ENCODE measurements at regions not wholly inside any gene's neighbourhood (a gene's known extent, or its start where the extent isn't known, plus 50 kb on each side); places are given as distances from the start of the nearest gene placed in this dataset.

DNA sequence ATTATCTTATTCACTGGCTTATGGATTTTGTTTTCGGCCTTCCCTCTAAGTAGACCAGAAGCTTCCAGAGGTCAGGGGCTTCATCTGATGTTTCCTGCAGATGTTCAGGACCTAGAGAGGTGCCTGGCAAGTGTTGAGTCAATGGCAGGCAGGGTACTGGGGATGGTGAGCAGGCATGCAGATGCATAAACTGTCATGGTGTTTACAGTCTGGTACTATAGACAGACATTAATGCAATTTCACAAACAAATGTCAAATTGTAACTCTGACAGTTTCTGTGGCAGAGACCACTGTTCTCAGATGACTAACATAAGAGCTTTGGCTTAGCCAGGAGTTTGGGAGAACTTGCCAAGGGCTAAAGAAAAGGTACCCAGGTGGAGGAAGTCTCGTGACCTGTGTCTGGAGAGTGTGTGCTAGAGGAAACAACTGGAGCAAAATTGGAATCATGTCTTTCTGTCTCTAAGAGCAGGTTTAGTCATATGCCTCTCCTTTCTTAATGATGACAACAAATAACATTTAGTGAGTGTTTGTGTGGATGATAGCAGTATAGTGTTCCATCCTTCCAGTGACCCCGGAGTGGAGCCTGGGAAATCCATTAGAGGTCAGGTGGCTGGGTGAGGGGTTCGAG is 53.7 kb upstream of the TRAK1 start:
- no peak for DNase-seq

GRCh38 chr3:42036483-42036823 is 54.7 kb upstream of the TRAK1 start:
- DNase-seq, result no peak

- DNase-seq, result no peak
These were observed 55.2 kb upstream of the TRAK1 start for GRCh38 chr3:42035816-42036482.

- no peak for DNase-seq
These were observed 56.1 kb upstream of the TRAK1 start for GRCh38 chr3:42035007-42035406.

DNA sequence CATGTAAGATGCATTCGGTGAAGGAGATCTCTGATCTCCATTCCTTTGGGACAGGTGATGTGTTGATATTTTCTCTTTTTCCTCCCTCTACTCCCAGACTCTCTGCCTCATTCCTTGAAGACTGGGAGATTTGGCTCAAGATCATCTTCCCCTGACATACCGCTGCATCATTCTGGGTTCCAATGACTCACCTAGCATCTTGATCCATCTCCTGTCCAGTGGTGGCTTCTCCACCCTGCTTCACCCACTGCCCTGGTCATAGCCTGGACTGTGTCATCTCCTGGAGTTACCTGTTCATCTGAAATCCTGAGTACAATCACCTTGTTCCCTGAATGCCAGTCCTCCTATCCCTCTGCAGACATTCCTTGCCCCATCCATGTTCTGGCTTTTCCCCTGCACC is 57.4 kb upstream of the TRAK1 start:
- DNase-seq, result no peak

GRCh38 chr3:42032693-42033349 is 58.3 kb upstream of the TRAK1 start:
- no peak for DNase-seq

GRCh38 chr3:42031808-42032480 is 59.2 kb upstream of the TRAK1 start:
- no peak for DNase-seq

- DNase-seq, result no peak
These were observed 62.7 kb upstream of the TRAK1 start for GRCh38 chr3:42028474-42028873.

DNA sequence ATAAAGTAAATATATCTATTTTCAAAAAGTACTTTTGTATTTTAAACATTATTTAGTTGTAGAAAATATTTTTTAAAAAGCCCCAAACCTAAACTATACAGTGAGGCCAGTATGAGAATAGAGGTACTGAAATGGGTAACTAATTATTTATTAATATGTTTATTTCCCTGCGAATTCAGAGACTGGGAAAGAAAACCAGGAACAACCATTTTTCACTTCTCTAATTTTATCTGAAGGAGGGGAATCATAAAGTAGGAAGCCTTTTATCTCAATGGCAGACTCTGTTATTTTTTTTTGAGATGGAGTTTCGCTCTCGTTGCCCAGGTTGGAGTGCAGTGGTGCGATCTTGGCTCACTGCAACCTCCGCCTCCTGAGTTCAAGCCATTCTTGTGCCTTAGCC is 63.6 kb upstream of the TRAK1 start:
- no peak for DNase-seq

DNA sequence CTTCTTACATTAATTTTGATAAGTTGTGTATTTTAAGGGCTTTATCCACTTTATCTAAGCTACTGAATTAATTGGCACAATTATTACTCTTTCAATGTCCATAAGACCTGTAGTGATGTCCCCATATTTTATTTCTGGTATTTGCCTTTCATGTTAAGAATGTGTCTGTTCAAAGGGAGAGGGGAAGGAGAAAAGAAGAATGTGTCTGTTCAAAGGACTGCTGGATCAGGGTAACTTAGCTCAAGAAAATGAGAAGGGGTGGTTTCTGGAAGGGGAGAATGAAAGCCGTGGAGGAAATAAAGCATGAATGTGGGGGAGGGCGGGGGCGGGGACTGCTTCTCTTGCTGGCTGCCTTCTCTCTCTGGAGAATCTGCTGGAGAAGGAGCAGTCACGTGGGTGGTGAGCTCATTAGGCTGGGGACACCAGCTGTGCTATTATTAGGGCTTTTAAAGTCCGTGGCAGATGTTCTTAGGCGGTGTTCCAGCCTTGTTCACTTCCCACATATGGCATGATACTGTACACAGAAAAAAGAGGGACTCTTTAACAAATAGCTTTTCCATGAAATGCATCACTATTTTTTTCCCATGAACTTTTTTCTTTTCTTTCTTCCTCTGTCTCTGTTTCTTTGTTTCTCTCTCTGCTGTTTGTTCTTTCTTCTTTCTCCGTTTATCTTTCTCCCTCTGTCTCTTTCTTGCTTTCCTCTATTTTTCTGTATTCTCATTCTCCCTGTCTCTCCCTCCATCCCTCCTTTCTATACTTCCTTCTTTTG is 63.7 kb upstream of the ULK4 start:
- DNase-seq, result no peak

- no peak for DNase-seq
These were observed 62.9 kb upstream of the ULK4 start for GRCh38 chr3:42024591-42025351.

- DNase-seq, result no peak
These were observed 61.5 kb upstream of the ULK4 start for GRCh38 chr3:42023380-42023779.

DNA sequence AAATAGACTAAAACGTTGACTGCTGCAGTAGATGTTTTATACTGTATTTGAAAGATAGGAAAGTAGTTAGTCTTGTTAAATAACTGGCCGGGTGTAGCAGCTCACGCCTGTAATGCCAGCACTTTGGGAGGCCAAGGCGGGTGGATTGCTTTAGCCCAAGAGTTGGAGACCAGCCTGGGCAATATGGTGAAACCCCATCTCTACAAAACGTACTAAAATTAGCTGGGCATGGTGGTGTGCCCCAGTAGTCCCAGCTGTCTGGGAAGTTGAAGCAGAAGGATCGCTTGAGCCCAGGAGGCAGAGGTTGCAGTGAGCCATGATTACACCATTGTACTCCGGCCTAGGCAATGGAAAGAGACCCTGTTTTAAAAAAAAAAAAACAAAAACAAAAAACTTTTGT is 60.5 kb upstream of the ULK4 start:
- DNase-seq, result no peak

DNA sequence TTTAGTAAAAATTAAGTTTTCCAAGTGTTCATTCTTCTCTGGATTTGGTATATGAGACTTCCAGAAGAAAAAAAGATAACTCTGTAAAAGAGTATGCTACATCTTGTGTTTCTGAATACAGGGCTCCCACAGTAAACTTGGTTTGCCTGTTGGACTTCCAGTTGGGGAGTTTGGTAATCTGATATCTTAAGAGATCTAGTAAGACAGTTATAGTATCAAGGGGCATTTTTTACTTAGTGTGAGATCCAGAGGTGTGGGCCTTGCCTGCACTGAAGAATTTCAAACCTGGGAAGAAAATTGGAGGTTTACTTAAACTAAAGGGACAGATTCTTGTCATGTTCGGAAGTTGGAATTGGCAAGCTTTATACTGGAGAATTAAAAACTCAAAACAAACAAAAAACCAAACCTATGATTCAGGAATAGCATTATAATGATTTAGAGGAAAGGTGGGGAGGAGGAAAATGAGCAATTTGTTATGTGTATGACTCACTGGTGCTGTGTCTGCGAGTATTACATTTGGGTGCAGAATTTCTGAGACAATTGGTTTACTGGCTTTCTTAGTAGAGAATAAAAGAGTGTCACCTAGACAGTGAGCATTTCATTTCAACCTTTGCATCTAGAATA is 58.9 kb upstream of the ULK4 start:
- no peak for DNase-seq

GRCh38 chr3:42019953-42020260 is 58.0 kb upstream of the ULK4 start:
- no peak for DNase-seq

DNA sequence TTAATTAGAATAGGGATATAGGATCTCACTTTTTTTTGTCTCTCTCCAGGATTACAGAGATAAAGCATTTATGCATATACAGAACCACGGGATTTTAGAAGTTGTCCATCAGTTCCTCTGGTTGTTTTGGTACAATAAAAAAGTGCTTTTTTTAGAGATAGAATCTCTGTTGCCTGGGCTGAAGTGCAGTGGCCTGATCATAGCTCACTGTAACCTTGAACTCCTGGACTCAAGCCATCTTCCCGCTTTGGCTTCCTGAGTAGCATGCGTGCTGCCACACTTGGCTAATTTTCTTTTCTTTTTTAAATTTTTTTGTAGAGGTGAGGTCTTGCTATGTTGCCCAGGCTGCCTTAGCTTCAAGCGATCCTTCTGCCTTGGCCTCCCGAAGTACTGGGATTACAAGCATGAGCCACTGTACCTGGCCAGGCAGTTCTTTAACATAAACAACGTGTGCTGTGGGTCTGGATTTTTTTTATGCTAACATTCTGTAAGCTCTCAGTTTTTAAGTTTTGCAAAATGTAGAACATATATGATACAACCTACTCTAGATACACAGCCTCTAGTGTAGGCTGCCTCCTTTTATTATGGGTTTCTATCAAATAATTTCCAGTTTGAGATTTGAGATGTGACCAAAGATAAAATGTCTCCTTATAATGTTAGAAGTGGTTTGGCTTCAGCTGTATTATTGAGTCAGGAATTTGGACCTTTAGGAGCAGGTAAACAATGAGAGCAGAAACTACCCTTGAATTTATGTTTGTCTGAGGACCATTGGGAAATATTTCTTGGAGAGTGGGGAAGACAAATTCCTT is 57.4 kb upstream of the ULK4 start:
- no peak for DNase-seq

DNA sequence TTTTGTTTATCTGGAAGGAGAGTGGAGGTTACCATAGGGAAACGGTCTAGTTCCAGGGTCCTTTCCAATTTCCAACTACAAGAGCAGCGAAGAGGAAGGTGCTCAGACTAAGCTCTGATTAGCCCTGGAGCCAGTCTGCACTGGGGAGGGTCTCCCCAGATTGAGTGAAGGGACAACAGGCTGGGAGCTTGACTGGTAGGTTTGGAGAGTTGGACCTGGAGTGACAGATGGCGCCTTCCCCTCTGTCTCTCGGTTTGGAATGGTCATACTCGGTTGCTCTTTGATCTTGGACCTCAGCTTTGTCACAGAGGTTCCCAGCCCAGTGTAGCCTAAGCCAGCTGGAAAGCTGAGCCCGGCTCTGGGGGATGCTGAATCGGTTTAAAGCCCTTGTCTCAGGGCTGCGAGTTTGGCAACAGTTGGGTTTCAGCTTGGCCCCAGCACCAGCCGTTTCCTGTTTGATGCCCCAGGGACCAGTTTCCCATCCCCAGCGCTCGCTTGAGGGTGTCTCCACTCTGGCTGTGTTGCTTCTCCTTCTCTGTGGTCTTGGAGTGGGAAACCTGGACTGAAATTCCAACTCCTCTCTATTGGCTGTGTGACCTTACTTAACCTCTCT is 53.1 kb upstream of the ULK4 start:
- no peak for DNase-seq

DNA sequence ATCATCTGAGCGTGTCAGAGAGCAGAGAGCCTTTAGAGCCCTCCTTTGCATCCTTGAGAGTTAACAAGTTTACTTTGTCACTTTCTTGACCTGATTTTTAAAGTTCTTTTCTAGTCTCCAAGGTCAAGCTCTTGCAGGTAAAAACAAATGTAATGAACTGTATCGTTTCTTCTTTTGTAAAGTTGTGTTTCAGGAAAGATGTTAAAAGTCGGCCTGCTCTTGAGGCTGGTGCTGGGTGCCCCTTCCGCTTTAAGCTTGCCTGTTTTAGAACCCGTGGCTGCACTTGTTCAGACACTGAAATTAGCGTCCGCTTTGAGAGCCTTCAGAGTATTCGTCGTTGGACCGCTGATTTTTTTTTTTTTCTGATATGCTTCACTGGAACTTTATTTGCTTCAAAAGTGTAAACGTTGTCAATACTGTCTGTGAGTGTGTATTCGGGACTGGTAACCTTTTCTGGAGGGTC is 52.6 kb upstream of the ULK4 start:
- no peak for DNase-seq

DNA sequence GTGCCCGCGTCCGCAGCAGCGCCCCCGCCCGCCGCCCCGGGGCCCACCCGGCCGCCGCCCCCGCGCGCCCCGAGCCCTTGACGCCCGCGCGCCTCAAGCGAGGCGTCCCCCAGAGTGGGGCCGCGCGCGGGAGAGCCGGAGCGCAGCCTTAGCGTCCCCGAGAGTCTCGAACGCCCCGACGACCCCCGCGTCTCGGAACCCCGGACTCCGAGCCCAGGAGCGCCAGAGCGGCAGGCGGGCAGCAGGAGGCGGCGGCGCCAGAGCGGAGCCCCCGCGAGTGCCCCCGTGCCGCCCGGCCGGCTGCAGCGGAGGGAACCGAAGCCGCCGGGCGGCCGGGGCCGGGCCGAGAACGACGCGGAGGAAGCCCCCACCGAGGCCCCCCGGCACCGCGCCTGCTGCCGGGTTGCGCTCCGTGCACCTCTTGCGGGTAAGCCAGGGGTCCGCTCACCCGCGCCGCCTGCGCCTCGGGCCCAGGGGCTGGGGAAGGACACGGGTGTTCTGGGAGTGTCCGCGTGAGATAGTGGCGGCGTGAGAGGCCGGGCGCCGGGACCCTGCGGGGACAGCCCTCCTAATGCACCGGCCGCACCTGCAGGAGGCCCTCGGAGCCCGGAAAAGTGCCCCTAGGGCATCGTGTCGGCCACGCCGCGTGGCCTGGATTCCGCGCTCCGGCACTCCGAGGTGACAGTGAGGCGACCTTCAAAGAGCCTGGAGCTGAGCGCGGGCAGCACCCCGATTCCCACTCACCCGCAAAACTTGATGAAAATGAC is 52.0 kb upstream of the ULK4 start:
- peak; percentile 21 for DNase-seq
